NCI-H1436 treated with DMSO at 0.1 percent for 48 hours (cell line): ENCODE measurements at regions not wholly inside any gene's neighbourhood (a gene's known extent, or its start where the extent isn't known, plus 50 kb on each side); places are given as distances from the start of the nearest gene placed in this dataset.
"Not testable (repeated sequence)": the region's sequence is repeated elsewhere in the genome, so short reads cannot be mapped to it uniquely, and the experiment has no call there.

Source experiments
- DNase-seq: peaks from one replicate; lab custom pipeline; 2025; lab: John Stamatoyannopoulos, UW

GRCh38 chr11:98703779-98704556 is 316.8 kb upstream of the CNTN5 start:
- no peak for DNase-seq

DNA sequence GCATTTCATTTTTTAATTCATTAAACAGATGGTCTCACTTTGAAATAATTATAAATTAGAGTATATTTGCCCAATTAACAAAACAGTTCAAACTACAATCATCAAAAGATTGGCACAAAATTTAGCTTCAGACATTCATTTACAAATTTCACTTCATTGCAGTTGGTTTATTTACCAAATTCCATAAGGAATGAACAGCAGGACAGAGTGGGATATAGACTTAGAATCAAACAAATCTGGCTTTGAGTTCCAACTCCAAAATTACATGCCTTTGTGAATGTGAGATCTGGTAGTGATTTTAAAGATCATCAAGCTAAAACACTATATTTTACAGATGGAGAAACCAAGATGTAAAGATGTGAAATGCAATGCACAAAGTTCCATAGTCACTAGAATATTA is 310.7 kb upstream of the CNTN5 start:
- no peak for DNase-seq

DNA sequence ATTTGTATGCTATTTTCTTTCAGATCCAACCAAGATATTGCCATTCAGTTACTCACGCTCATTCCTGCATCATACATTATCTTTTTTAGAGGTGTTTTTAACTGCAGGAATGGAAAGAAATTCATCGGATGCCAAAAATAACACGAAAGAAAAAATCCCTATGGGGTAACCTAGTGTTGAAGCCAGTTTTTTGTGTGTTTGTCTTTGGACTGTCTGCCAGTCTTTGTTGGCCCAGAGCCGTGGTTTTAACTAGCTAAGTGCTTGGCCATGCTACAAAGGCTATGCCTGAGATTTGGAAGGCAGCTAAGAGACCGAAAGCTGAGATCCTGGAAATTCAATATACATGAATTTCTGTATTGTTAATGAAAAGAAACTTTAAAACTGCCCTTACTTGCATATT is 309.8 kb upstream of the CNTN5 start:
- DNase-seq = no peak

GRCh38 chr11:98720951-98721350 is 299.8 kb upstream of the CNTN5 start:
- DNase-seq = no peak

DNA sequence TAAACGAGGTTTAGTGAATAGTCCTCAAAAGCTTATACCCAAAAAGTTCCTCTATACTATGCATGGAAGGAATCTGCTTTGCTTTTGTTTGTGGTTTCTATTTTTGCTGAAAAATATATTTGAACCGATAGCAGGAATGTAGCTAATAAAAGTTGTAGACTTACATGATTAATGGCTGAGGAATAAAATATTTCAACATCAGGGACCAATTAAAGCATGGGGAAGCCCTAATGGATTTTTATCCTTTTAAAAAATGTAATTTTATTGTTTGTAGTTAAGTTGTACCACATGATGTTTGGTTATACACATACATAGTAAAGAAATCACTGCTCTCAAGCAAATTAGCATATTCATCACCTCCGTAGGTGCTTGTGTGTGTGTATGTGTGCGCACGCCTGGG is 295.3 kb upstream of the CNTN5 start:
- no peak for DNase-seq

DNA sequence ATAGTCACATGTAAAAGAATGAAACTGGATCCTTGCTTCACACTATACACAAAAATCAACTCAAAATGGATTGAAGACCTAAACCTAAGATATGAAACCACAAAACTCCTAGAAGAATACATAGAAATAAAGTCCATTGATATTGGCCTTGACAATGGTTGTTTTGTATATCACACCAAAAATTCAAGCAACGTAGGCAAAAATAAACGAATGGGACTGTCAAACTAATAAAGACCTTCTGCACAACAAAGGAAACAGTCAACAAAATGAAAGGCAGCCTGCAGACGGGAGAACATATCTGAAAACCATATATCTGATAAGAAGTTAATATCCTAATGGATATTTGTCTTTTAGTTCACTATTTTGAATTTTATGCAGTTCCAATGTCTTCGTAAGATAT is 292.3 kb upstream of the CNTN5 start:
- no peak for DNase-seq

- no peak for DNase-seq
Measured at GRCh38 chr11:98729118-98729517, 291.6 kb upstream of the CNTN5 start.

- no peak for DNase-seq
Measured at GRCh38 chr11:98732947-98733346, 287.8 kb upstream of the CNTN5 start.

- DNase-seq = not testable (repeated sequence)
Measured at GRCh38 chr11:98733378-98733777, 287.4 kb upstream of the CNTN5 start.

DNA sequence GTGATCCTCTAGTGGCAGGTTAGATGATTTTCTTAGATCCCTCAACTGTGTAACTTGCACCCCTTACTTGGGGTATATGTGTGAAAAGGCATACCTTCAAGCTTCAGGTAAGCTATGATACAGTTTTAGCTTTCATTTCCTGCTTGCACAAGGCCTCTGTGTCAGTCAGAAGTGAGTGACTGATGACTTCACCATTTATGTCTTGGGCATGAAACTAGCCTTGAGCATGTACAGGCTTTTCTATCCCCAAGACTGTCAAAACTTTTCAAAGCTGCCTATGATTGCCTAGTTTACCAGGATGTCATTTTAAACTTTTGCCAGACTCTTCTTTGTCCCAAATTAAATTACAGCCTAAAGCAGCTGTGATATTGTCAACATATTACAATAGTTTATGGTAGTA is 286.1 kb upstream of the CNTN5 start:
- DNase-seq = no peak

- DNase-seq = no peak
Measured at GRCh38 chr11:98736833-98737232, 283.9 kb upstream of the CNTN5 start.

- no peak for DNase-seq
Measured at GRCh38 chr11:98740321-98740720, 280.4 kb upstream of the CNTN5 start.

DNA sequence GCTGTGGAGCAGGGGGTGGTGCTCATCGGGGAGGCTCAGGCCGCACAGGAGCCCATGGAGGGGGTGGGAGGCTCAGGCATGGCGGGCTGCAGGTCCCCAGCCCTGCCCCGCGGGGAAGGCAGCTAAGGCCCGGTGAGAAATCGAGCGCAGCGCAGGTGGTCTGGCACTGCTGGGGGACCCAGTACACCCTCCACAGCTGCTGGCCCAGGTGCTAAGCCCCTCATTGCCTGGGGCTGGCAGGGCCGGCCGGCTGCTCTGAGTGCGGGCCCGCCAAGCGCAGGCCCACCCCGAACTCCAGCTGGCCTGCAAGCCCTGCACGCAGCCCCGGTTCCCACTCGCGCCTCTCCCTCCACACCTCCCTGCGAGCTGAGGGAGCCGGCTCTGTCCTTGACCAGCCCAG is 257.3 kb upstream of the CNTN5 start:
- DNase-seq = not testable (repeated sequence)

DNA sequence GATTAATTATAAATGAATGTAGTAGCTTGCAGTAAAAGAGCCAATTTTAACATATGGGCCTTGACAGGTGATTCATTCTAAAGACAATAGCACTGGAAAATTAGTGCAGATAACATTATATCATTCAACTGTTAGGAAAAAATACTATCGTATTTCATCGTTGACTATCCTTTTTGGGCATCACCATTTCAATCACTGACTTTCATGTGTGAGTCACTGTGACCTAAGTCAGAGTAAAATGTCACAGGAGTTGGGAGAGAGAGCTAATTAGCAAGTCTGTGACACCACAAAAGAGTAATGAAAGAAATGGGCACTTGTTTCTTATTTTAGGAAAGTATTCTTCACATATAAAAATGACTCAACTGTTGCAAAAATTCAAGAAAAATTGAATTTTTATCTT is 253.8 kb upstream of the CNTN5 start:
- no peak for DNase-seq

GRCh38 chr11:98770046-98770445 is 250.7 kb upstream of the CNTN5 start:
- not testable (repeated sequence) for DNase-seq

DNA sequence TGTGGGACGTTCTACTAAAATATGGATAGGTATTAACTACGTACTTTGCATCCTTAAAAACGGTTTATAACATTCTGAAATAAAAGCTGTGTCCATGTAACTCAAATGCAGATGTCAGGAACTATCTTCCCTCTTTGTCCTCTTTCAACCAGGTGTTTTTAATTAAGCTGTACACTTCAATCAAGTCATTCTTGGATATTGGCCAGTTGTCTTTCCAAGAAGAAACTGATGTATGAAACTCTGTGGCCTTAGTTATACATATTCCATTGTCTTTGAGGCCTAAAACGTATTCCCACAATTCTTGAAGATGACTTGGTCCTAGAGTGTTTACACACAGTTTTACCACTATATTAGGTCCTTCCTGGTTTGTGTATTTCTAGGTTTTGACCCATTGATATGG is 249.0 kb upstream of the CNTN5 start:
- DNase-seq = no peak

GRCh38 chr11:98772893-98773292 is 247.9 kb upstream of the CNTN5 start:
- no peak for DNase-seq

DNA sequence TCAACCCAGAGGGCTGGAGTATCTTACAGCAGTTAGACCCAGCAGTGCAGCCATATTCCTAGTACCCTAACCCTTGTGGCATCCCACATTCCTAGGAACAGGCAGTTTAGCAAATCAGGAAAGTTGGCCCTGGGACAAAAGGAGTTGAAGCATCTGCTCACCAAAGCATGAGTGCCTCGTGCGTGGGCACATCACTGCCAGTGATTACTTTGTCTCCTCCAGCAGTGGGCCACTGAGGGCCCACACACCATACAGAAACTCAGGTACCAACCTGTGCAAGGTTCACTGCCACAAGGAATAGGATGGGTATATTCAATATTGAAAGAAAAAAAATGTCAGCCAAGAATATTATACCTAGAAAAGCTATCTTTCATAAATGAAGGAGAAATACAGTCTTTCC is 227.5 kb upstream of the CNTN5 start:
- no peak for DNase-seq

DNA sequence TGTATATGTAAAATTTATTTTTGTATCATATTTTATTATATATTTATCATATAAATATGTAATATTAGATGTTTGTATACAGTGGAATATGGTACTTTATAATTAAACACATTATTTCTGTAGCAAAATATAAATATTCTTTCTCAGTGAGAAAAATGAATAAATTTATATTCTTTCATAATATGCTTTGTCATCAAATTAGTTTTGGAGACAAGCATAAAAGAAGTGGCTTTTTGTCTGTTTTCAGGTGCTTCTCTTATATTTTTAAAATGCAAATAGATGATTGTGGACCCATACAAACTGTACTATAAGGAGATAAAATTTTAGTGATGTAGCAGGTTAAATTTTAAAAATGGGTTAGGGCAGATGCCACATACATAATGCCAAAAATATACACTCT is 222.4 kb upstream of the CNTN5 start:
- DNase-seq = no peak

DNA sequence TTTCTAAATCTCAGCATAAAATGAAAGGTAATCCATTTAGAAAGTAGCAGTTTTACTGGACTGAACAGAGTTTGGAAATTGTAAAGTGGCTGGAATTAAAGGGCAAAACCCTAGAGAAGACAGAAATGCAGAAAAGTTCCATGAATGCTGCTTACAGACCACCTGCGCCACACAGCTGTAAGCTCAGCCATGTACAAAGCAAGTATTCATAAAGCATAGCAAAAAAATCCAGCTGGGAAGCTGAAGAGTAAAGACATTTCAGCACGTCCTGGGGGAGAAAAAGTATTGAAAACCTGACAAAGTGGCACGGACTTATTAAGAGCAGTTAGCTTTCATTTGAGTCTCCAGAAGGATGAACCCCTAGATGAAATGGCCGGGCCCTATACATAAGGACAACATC is 220.1 kb upstream of the CNTN5 start:
- DNase-seq = no peak

DNA sequence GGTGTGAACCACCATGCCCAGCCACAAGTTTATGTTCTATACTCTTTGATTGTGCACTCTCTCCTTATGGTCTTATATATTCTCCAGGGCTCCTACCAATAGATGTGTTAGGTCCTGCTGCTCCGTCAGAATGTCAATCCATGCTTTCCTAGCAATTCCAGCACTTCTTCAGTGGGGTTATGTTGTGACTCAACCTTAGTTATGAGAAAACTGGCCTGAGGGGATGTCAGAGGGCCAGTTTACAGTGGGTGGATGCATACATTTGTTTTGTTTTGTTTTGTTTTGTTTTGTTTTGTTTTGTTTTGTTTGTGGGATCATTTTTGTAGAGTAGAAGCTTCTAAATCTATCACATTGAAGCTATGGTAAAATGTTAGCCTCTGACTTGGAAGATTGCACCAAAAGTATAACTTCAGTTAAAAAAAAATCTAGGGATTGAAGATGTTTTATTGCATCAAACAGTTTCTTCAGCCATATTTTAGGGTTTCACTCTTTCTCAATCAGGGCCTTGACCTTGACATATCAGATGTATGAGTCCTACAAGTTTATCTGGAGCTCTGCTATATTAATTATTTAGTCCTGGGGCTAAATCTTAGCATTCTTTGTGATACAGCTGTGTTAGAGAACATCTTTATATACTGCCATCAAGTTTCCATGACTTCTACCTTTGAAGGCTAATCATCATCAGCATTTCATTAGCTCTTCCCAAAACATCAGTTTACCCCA is 191.6 kb upstream of the CNTN5 start:
- DNase-seq = no peak

GRCh38 chr11:98829971-98830370 is 190.8 kb upstream of the CNTN5 start:
- DNase-seq = no peak

GRCh38 chr11:98834776-98835175 is 186.0 kb upstream of the CNTN5 start:
- no peak for DNase-seq

DNA sequence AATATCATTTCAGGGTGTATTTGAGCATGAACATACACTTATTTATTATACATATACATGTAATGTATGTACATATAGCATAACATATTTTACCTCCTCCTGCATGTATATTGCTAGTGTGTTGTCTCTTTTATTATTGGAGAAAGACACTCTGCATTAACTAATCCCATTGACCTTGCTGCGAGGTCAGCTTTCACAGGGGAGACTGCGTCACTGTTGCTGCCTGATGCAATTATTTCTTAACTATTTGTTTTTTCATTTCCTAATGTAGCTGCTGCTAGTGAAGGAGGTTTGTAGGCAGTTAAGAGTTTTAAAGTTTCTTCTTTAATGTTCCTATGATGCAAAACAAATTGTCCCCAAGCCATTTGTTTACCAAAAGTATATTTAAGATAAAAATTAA is 185.4 kb upstream of the CNTN5 start:
- DNase-seq = no peak
